ENCODE measurements at regions not wholly inside any gene's neighbourhood (a gene's known extent, or its start where the extent isn't known, plus 50 kb on each side); places are given as distances from the start of the nearest gene placed in this dataset.

GRCh38 chr16:62205459-62205858 is 169.2 kb upstream of the CDH8 start:
- TF ChIP-seq MXI1 (conservative IDR thresholded peaks at IDR 0.05; ENCODE audit: poor library complexity, severe bottlenecking) (no peak), POLR2AphosphoS5 (IDR thresholded peaks at IDR 0.05) (no peak), TAF1 (IDR thresholded peaks at IDR 0.05; ENCODE audit: low read depth) (no peak), RAD21 (conservative IDR thresholded peaks at IDR 0.05) (no peak), EZH2 (IDR thresholded peaks at IDR 0.05; ENCODE audit: borderline replicate concordance, insufficient read depth, low read length, poor library complexity, severe bottlenecking) (no peak), SMC3 (conservative IDR thresholded peaks at IDR 0.05; ENCODE audit: poor library complexity) (no peak), EP300 (conservative IDR thresholded peaks at IDR 0.05; ENCODE audit: poor library complexity, severe bottlenecking) (no peak)
- TF ChIP-seq, protein P1, sequence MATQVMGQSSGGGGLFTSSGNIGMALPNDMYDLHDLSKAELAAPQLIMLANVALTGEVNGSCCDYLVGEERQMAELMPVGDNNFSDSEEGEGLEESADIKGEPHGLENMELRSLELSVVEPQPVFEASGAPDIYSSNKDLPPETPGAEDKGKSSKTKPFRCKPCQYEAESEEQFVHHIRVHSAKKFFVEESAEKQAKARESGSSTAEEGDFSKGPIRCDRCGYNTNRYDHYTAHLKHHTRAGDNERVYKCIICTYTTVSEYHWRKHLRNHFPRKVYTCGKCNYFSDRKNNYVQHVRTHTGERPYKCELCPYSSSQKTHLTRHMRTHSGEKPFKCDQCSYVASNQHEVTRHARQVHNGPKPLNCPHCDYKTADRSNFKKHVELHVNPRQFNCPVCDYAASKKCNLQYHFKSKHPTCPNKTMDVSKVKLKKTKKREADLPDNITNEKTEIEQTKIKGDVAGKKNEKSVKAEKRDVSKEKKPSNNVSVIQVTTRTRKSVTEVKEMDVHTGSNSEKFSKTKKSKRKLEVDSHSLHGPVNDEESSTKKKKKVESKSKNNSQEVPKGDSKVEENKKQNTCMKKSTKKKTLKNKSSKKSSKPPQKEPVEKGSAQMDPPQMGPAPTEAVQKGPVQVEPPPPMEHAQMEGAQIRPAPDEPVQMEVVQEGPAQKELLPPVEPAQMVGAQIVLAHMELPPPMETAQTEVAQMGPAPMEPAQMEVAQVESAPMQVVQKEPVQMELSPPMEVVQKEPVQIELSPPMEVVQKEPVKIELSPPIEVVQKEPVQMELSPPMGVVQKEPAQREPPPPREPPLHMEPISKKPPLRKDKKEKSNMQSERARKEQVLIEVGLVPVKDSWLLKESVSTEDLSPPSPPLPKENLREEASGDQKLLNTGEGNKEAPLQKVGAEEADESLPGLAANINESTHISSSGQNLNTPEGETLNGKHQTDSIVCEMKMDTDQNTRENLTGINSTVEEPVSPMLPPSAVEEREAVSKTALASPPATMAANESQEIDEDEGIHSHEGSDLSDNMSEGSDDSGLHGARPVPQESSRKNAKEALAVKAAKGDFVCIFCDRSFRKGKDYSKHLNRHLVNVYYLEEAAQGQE (IDR thresholded peaks at IDR 0.05; ENCODE audit: borderline replicate concordance): no peak
- TF ChIP-seq, protein P2, sequence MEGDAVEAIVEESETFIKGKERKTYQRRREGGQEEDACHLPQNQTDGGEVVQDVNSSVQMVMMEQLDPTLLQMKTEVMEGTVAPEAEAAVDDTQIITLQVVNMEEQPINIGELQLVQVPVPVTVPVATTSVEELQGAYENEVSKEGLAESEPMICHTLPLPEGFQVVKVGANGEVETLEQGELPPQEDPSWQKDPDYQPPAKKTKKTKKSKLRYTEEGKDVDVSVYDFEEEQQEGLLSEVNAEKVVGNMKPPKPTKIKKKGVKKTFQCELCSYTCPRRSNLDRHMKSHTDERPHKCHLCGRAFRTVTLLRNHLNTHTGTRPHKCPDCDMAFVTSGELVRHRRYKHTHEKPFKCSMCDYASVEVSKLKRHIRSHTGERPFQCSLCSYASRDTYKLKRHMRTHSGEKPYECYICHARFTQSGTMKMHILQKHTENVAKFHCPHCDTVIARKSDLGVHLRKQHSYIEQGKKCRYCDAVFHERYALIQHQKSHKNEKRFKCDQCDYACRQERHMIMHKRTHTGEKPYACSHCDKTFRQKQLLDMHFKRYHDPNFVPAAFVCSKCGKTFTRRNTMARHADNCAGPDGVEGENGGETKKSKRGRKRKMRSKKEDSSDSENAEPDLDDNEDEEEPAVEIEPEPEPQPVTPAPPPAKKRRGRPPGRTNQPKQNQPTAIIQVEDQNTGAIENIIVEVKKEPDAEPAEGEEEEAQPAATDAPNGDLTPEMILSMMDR (IDR thresholded peaks at IDR 0.05; ENCODE audit: poor library complexity, severe bottlenecking): no peak

GRCh38 chr16:62201911-62202310 is 165.7 kb upstream of the CDH8 start:
- H3K9me2 ChIP-seq (ENCODE audit: insufficient read depth, low read length): no peaks in the 10 kb centered on the region
- H3K36me3 ChIP-seq (ENCODE audit: insufficient read depth, low read length): no peaks in the 10 kb centered on the region
- no peak for TF ChIP-seq EP300 (conservative IDR thresholded peaks at IDR 0.05; ENCODE audit: poor library complexity, severe bottlenecking)
- TF ChIP-seq RAD21 (conservative IDR thresholded peaks at IDR 0.05): no peak
- no peak for TF ChIP-seq TAF1 (IDR thresholded peaks at IDR 0.05; ENCODE audit: low read depth)
- TF ChIP-seq EZH2 (IDR thresholded peaks at IDR 0.05; ENCODE audit: borderline replicate concordance, insufficient read depth, low read length, poor library complexity, severe bottlenecking): no peak
- TF ChIP-seq POLR2AphosphoS5 (IDR thresholded peaks at IDR 0.05): no peak
- TF ChIP-seq, protein P2 (IDR thresholded peaks at IDR 0.05; ENCODE audit: poor library complexity, severe bottlenecking): no peak
- TF ChIP-seq MXI1 (conservative IDR thresholded peaks at IDR 0.05; ENCODE audit: poor library complexity, severe bottlenecking): no peak
- TF ChIP-seq, protein P1 (IDR thresholded peaks at IDR 0.05; ENCODE audit: borderline replicate concordance): no peak
- TF ChIP-seq SMC3 (conservative IDR thresholded peaks at IDR 0.05; ENCODE audit: poor library complexity): no peak
- no peaks in the 10 kb centered on the region for H3K79me2 ChIP-seq (replicated peaks; ENCODE audit: insufficient read depth, low read length)
- no peaks in the 10 kb centered on the region for H3F3A ChIP-seq (ENCODE audit: insufficient read depth, low read length, poor library complexity, severe bottlenecking)
- H3K27ac ChIP-seq (ENCODE audit: low read length): no peak overlapping the region
- no peak overlapping the region for H3K9ac ChIP-seq (ENCODE audit: low read length)
- no peaks in the 10 kb centered on the region for H3K27me3 ChIP-seq (ENCODE audit: insufficient read depth, low read depth, low read length)
- no peak overlapping the region for H3K4me2 ChIP-seq (ENCODE audit: low read length)
- H3K9me3 ChIP-seq (ENCODE audit: low read length): no peaks in the 10 kb centered on the region
- H2AFZ ChIP-seq (ENCODE audit: low read depth, low read length): no peak overlapping the region
- no peak overlapping the region for H3K4me3 ChIP-seq (ENCODE audit: low read length)
- H4K20me1 ChIP-seq (ENCODE audit: insufficient read depth): no peaks in the 10 kb centered on the region

More at GRCh38 chr16:62205459-62205858, 169.2 kb upstream of the CDH8 start:
- Histone ChIP-seq H3K27ac (ENCODE audit: low read length) (no peak overlapping the region), H3K27me3 (ENCODE audit: insufficient read depth, low read depth, low read length) (no peaks in the 10 kb centered on the region), H3K9me3 (ENCODE audit: low read length) (no peaks in the 10 kb centered on the region), H3K4me2 (ENCODE audit: low read length) (no peak overlapping the region), H3K79me2 (replicated peaks; ENCODE audit: insufficient read depth, low read length) (no peaks in the 10 kb centered on the region), H4K20me1 (ENCODE audit: insufficient read depth) (no peaks in the 10 kb centered on the region), H3K9ac (ENCODE audit: low read length) (no peak overlapping the region), H2AFZ (ENCODE audit: low read depth, low read length) (no peak overlapping the region), H3F3A (ENCODE audit: insufficient read depth, low read length, poor library complexity, severe bottlenecking) (no peaks in the 10 kb centered on the region), H3K36me3 (ENCODE audit: insufficient read depth, low read length) (no peaks in the 10 kb centered on the region), H3K4me3 (ENCODE audit: low read length) (no peak overlapping the region), H3K9me2 (ENCODE audit: insufficient read depth, low read length) (no peaks in the 10 kb centered on the region)
